H1 (cell line): ENCODE measurements at regions not wholly inside any gene's neighbourhood (a gene's known extent, or its start where the extent isn't known, plus 50 kb on each side); places are given as distances from the start of the nearest gene placed in this dataset.

Experiments
- CTCF ChIA-PET: fragments of 300-600 bp; sonication (Branson Sonifier 250); formaldehyde crosslinking; loops from one replicate; lab custom pipeline; 2021; ENCODE audit not compliant: partially characterized antibody; lab: Charles Lee
- POLR2A ChIA-PET: fragments of 300-600 bp; sonication (Branson Sonifier 250); formaldehyde crosslinking; loops from one replicate; lab custom pipeline; 2021; ENCODE audit warnings: inconsistent platforms; ENCODE audit not compliant: partially characterized antibody; lab: Charles Lee
- DNase-seq, 2 experiments: peaks; one replicate each; pipeline versions ENCODE4 v3.0.0 to v3.0.0-alpha.2; 2010 to 2022; ENCODE audit warnings: low spot score in 2 of 2, low read depth in 1 of 2, mixed read lengths in 1 of 2
- FAIRE-seq: peaks from 2 replicates; lab custom pipeline; 2011; peaks lifted over from hg19 to GRCh38; lab: Jason Lieb, UNC
- H2AFZ ChIP-seq: 2 replicates; pipeline ENCODE4 v1.8.1; 2012; ENCODE audit warnings: low read length, inconsistent platforms
- H2AK5ac ChIP-seq: 2 replicates; pipeline ENCODE4 v1.6.1; 2013; ENCODE audit warnings: low read depth, low read length
- H2BK120ac ChIP-seq: replicated peaks from 2 replicates; pipeline ENCODE3; 2013; ENCODE audit warnings: low read depth, low read length, inconsistent platforms
- H2BK12ac ChIP-seq: 2 replicates; pipeline ENCODE4 v1.6.1; 2013; ENCODE audit warnings: low read depth, low read length
- H2BK15ac ChIP-seq: 2 replicates; pipeline ENCODE4 v1.6.1; 2013; ENCODE audit warnings: low read length
- H2BK20ac ChIP-seq: 2 replicates; pipeline ENCODE4 v1.6.1; 2013; ENCODE audit warnings: low read length
- H2BK5ac ChIP-seq: 2 replicates; pipeline ENCODE4 v1.6.1; 2013; ENCODE audit warnings: low read depth, low read length
- H3K14ac ChIP-seq: 2 replicates; pipeline ENCODE4 v1.6.1; 2013; ENCODE audit warnings: inconsistent platforms; ENCODE audit not compliant: insufficient read length
- H3K18ac ChIP-seq: 2 replicates; pipeline ENCODE4 v1.6.1; 2013; ENCODE audit warnings: low read length; ENCODE audit errors: extremely low read depth
- H3K23ac ChIP-seq: 2 replicates; pipeline ENCODE4 v1.6.1; 2013; ENCODE audit warnings: inconsistent platforms; ENCODE audit not compliant: insufficient read length
- H3K23me2 ChIP-seq: 2 replicates; pipeline ENCODE4 v1.6.1; 2013; ENCODE audit warnings: low read depth, low read length
- H3K27ac ChIP-seq: 2 replicates; pipeline ENCODE4 v1.6.1; 2011; ENCODE audit warnings: low read depth, low read length, inconsistent platforms
- H3K27me3 ChIP-seq, 4 experiments: replicated peaks in 1 of 4; 1 replicate in 1 of 4; 2 replicates in 3 of 4; pipeline versions ENCODE4 v1.6.1 to v1.8.1; 2011 to 2013; ENCODE audit warnings: low read length in 3 of 4, mild to moderate bottlenecking in 3 of 4, inconsistent platforms in 2 of 4, mixed read lengths in 2 of 4, moderate library complexity in 1 of 4; ENCODE audit not compliant: control insufficient read depth in 3 of 4, insufficient read depth in 3 of 4; ENCODE audit errors: extremely low read depth in 1 of 4
- H3K36me3 ChIP-seq, 4 experiments: 2 replicates each; pipeline versions ENCODE4 v1.6.1 to v1.8.1; 2011 to 2013; ENCODE audit warnings: mild to moderate bottlenecking in 4 of 4, low read length in 3 of 4, moderate library complexity in 2 of 4, control low read depth in 1 of 4, inconsistent platforms in 1 of 4; ENCODE audit not compliant: insufficient read depth in 4 of 4, control insufficient read depth in 2 of 4
- H3K4ac ChIP-seq: replicated peaks from 2 replicates; pipeline ENCODE3; 2013; ENCODE audit warnings: low read length, low read depth, mixed read lengths, inconsistent platforms; ENCODE audit not compliant: insufficient read length
- H3K4me1 ChIP-seq, 4 experiments: replicated peaks in 1 of 4; 1 replicate in 1 of 4; 2 replicates in 3 of 4; pipeline versions ENCODE4 v1.6.1 to v1.8.1; 2011 to 2013; ENCODE audit warnings: low read length in 3 of 4, inconsistent platforms in 2 of 4, mixed read lengths in 1 of 4; ENCODE audit not compliant: insufficient read depth in 4 of 4, control insufficient read depth in 3 of 4
- H3K4me2 ChIP-seq, 2 experiments: 2 replicates each; pipeline versions ENCODE4 v1.6.1 to v1.8.1; 2011 to 2013; ENCODE audit warnings: low read depth in 2 of 2, low read length in 2 of 2, control low read depth in 1 of 2, inconsistent platforms in 1 of 2, mild to moderate bottlenecking in 1 of 2; ENCODE audit not compliant: insufficient read depth in 1 of 2
- H3K4me3 ChIP-seq, 4 experiments: fragments of 200-600, 300-600 bp in 1 of 4; sonication (generic), shearing (Covaris generic), sonication (Bioruptor Twin) in 1 of 4; 2 replicates each; pipeline versions ENCODE4 v1.5.1 to v1.8.1; 2011 to 2016; ENCODE audit warnings: low read length in 4 of 4, low read depth in 3 of 4, control low read depth in 2 of 4, inconsistent platforms in 2 of 4, mild to moderate bottlenecking in 2 of 4, mixed read lengths in 1 of 4, moderate library complexity in 1 of 4; ENCODE audit not compliant: insufficient read depth in 2 of 4; ENCODE audit errors: extremely low read depth in 1 of 4
- H3K56ac ChIP-seq: replicated peaks from 2 replicates; pipeline ENCODE3; 2013; ENCODE audit warnings: low read depth, mild to moderate bottlenecking, mixed read lengths, low read length, inconsistent platforms; ENCODE audit not compliant: insufficient read length
- H3K79me1 ChIP-seq: 2 replicates; pipeline ENCODE4 v1.6.1; 2013; ENCODE audit warnings: low read depth, low read length, control low read depth
- H3K79me2 ChIP-seq, 2 experiments: 2 replicates each; pipeline versions ENCODE4 v1.6.1 to v1.8.1; 2012 to 2013; ENCODE audit warnings: low read length in 2 of 2, mild to moderate bottlenecking in 2 of 2, inconsistent platforms in 1 of 2; ENCODE audit not compliant: insufficient read depth in 2 of 2, control insufficient read depth in 1 of 2
- H3K9ac ChIP-seq, 4 experiments: replicated peaks in 1 of 4; 1 replicate in 1 of 4; 2 replicates in 3 of 4; pipeline versions ENCODE4 v1.6.1 to v1.8.1; 2011 to 2013; ENCODE audit warnings: low read depth in 3 of 4, low read length in 3 of 4, control low read depth in 2 of 4, mild to moderate bottlenecking in 2 of 4, moderate library complexity in 2 of 4, inconsistent platforms in 1 of 4; ENCODE audit errors: extremely low read depth in 1 of 4
- H3K9me3 ChIP-seq, 2 experiments: 2 replicates each; pipeline versions ENCODE4 v1.6.1 to v1.8.1; 2012 to 2013; ENCODE audit warnings: mild to moderate bottlenecking in 2 of 2, moderate library complexity in 2 of 2, control low read depth in 1 of 2, inconsistent platforms in 1 of 2, low read depth in 1 of 2, low read length in 1 of 2, mixed read lengths in 1 of 2; ENCODE audit not compliant: insufficient read depth in 2 of 2
- H4K20me1 ChIP-seq, 2 experiments: replicated peaks in 1 of 2; 2 replicates each; pipeline versions ENCODE3 to v1.8.1; 2011 to 2013; ENCODE audit warnings: inconsistent platforms in 2 of 2, low read length in 2 of 2, mild to moderate bottlenecking in 1 of 2; ENCODE audit not compliant: insufficient read depth in 2 of 2, control insufficient read depth in 1 of 2
- H4K5ac ChIP-seq: 2 replicates; pipeline ENCODE4 v1.6.1; 2013; ENCODE audit warnings: low read length, low read depth, mixed read lengths, inconsistent platforms; ENCODE audit not compliant: insufficient read length
- H4K8ac ChIP-seq: 2 replicates; pipeline ENCODE4 v1.8.0; 2013; ENCODE audit warnings: mild to moderate bottlenecking, moderate library complexity, low read length, inconsistent platforms; ENCODE audit not compliant: insufficient read depth; ENCODE audit errors: extremely low read depth
- H4K91ac ChIP-seq: replicated peaks from 2 replicates; pipeline ENCODE3; 2013; ENCODE audit warnings: low read length, mixed read lengths, inconsistent platforms; ENCODE audit not compliant: insufficient read length
- EP300 ChIP-seq, 2 experiments: IDR thresholded peaks; 1 replicate in 1 of 2; 2 replicates in 1 of 2; pipeline ENCODE4 v1.6.1; 2011 to 2012; ENCODE audit warnings: low read depth in 2 of 2, low read length in 2 of 2, mild to moderate bottlenecking in 2 of 2, borderline replicate concordance in 1 of 2, inconsistent platforms in 1 of 2, moderate library complexity in 1 of 2
- KDM4A ChIP-seq: IDR thresholded peaks from one replicate; pipeline ENCODE4 v1.7.1; 2012; ENCODE audit warnings: low read depth, mild to moderate bottlenecking, moderate library complexity, low read length, inconsistent platforms; ENCODE audit not compliant: severe bottlenecking
- KDM5A ChIP-seq: fragments of 200-600 bp; IDR thresholded peaks from 2 replicates; pipeline ENCODE4 v1.7.1; 2012; ENCODE audit warnings: mild to moderate bottlenecking, low read length, inconsistent platforms, mixed read lengths
- NRF1 ChIP-seq: IDR thresholded peaks from 2 replicates; pipeline ENCODE4 v1.6.1; 2011; ENCODE audit warnings: mild to moderate bottlenecking, low read depth, low read length, improper control_type of control experiment
- POLR2AphosphoS5 ChIP-seq: IDR thresholded peaks from 2 replicates; pipeline ENCODE4 v1.6.1; 2011; ENCODE audit warnings: low read depth, low read length
- RNF2 ChIP-seq: fragments of 200-900, 300-1000 bp; sonication (generic); IDR thresholded peaks from 2 replicates; pipeline ENCODE4 v1.7.1; 2016; ENCODE audit warnings: borderline replicate concordance, low read depth, mild to moderate bottlenecking, antibody characterized with exemption, low read length; ENCODE audit not compliant: poor library complexity, severe bottlenecking; ENCODE audit errors: missing control alignments
- RXRA ChIP-seq: IDR thresholded peaks from 2 replicates; pipeline ENCODE4 v1.6.1; 2011; ENCODE audit warnings: low read depth, mild to moderate bottlenecking, low read length, moderate library complexity; ENCODE audit not compliant: insufficient read depth
- SIRT6 ChIP-seq: IDR thresholded peaks from one replicate; pipeline ENCODE4 v1.7.1; 2012; ENCODE audit warnings: low read length, inconsistent platforms
- TAF7 ChIP-seq: optimal IDR thresholded peaks from 2 replicates; pipeline ENCODE3; 2011; ENCODE audit warnings: low read depth, mild to moderate bottlenecking, inconsistent platforms, low read length, moderate library complexity, borderline replicate concordance
- TEAD4 ChIP-seq: IDR thresholded peaks from 2 replicates; pipeline ENCODE4 v1.6.1; 2012; ENCODE audit warnings: low read depth, low read length, inconsistent platforms, mixed read lengths
- WGBS, 2 experiments: shearing (Covaris generic) in 1 of 2; methylation state at CpG; one replicate each; pipeline versions ENCODE4 v1.1.6 to v1.1.7; 2013 to 2015; ENCODE audit warnings: low lambda C conversion rate in 2 of 2, mixed read lengths in 2 of 2, inconsistent platforms in 1 of 2, low coverage in 1 of 2, missing lambda C conversion rate in 1 of 2; ENCODE audit not compliant: insufficient replicate concordance in 2 of 2, insufficient coverage in 1 of 2, insufficient read length in 1 of 2; ENCODE audit errors: extremely low coverage in 1 of 2, missing lambda C conversion rate in 1 of 2; 5-methylcytosine and 5-hydroxymethylcytosine counted together
- TF ChIP-seq, protein P1 (sequence below): IDR thresholded peaks from 2 replicates; pipeline ENCODE4 v1.6.1; 2012; ENCODE audit warnings: low read length, inconsistent platforms

DNA sequence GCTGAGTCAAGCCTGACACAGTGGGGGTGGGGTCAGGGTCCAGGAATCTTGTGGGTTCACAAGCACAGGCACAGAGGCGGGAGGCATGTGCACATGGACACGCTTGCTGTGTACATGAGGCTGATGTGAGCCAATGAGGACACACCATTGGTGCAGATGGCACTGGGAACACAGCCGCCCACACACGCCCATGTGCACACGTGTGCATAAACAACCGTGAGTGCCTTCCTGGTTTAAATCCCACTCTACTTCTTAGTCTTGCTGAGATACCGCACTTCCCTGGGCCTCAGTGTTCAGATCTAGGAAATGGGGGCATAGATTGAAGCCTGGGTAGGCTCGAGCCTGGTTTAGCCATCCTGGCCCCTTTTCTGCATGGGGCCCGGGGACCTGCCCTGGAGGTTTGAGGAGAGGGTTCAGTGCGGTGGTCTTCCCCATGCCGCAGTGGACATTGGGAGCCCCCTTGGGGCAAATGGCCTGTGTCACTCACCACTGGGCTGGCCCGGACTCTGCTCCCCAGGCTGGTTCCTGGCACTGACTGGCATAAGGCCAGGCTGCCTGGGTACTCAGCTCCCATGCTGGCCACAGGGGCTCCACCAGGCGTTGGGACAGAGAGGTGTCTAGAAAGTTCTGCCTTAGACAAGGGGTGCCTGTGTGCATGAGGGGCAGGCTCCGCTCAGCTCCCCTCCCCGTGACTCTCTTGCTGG is 60.2 kb downstream of the CEBPB start:
- Histone ChIP-seq H3K27ac (no peak overlapping the region), H3K23ac (no peak overlapping the region), H3K4me3 (no peak overlapping the region), H3K27me3 (no peaks in the 10 kb centered on the region), H3K4me2 (no peak overlapping the region), H4K8ac (no peak overlapping the region; the same call in 1 of the 2 replicates), H3K36me3 (no peaks in the 10 kb centered on the region), H3K4ac (no peak overlapping the region), H3K56ac (no peak overlapping the region), H2BK120ac (no peak overlapping the region), H4K91ac (no peak overlapping the region), H2AK5ac (no peak overlapping the region), H2AFZ (no peak overlapping the region), H2BK20ac (no peak overlapping the region), H3K9ac (no peak overlapping the region), H2BK5ac (no peak overlapping the region), H3K79me1 (no peaks in the 10 kb centered on the region), H4K20me1 (no peaks in the 10 kb centered on the region), H3K79me2 (no peaks in the 10 kb centered on the region), H2BK15ac (no peak overlapping the region; the same call in 1 of the 2 replicates), H3K9me3 (no peaks in the 10 kb centered on the region), H3K14ac (no peak overlapping the region), H3K4me1 (no peaks in the 10 kb centered on the region; a peak in 1 of 7 replicates), H3K23me2 (no peaks in the 10 kb centered on the region), H2BK12ac (no peak overlapping the region), H4K5ac (no peak overlapping the region), H3K18ac (no peak overlapping the region)
- FAIRE-seq (no peak), DNase-seq (no peak)
- ChIA-PET POLR2A (no interaction called here), CTCF (interaction anchor here (0.6 to 2.1 kb wide), 5 partner anchors 21 to 216 kb away, joined by 3 to 6 read pairs (median 4); no protein-coding TSS in a partner anchor)
- 92% methylated on average over 15 of the region's 15 CpGs; no CpG with 5 or more reads in 1 of the 2 experiments for WGBS, 2 experiments
- no peak for TF ChIP-seq KDM4A
- TF ChIP-seq EP300 (IDR thresholded peaks at IDR 0.05; ENCODE audit: borderline replicate concordance in 1 of 2, low read depth in 2 of 2, low read length in 2 of 2) = no peak
- TF ChIP-seq TEAD4 = no peak
- TF ChIP-seq POLR2AphosphoS5 = no peak
- TF ChIP-seq RNF2 = no peak
- no peak for TF ChIP-seq SIRT6
- no peak for TF ChIP-seq KDM5A
- TF ChIP-seq RXRA = no peak
- TF ChIP-seq NRF1 = no peak
- no peak for TF ChIP-seq TAF7
- TF ChIP-seq, protein P1, sequence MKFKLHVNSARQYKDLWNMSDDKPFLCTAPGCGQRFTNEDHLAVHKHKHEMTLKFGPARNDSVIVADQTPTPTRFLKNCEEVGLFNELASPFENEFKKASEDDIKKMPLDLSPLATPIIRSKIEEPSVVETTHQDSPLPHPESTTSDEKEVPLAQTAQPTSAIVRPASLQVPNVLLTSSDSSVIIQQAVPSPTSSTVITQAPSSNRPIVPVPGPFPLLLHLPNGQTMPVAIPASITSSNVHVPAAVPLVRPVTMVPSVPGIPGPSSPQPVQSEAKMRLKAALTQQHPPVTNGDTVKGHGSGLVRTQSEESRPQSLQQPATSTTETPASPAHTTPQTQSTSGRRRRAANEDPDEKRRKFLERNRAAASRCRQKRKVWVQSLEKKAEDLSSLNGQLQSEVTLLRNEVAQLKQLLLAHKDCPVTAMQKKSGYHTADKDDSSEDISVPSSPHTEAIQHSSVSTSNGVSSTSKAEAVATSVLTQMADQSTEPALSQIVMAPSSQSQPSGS = no peak
